Activated CD4-positive, alpha-beta T cell treated with anti-CD3 and anti-CD28 coated beads, Interleukin-2, amount 10 ng/mL, durations not matched to agents 7 days and 5 days (primary cell): ENCODE measurements at regions not wholly inside any gene's neighbourhood (a gene's known extent, or its start where the extent isn't known, plus 50 kb on each side); places are given as distances from the start of the nearest gene placed in this dataset.
"Not testable (repeated sequence)": the region's sequence is repeated elsewhere in the genome, so short reads cannot be mapped to it uniquely, and the experiment has no call there.

Experiments used
- CTCF ChIA-PET: fragments of 350-600 bp; sonication (Branson Sonifier 250); formaldehyde crosslinking; loops from one replicate; lab custom pipeline; 2021; ENCODE audit warnings: antibody characterized with exemption; lab: Charles Lee
- POLR2A ChIA-PET: fragments of 350-600 bp; sonication (Branson Sonifier 250); formaldehyde crosslinking; loops from one replicate; lab custom pipeline; 2021; ENCODE audit warnings: antibody characterized with exemption; lab: Charles Lee
- DNase-seq: peaks from one replicate; pipeline ENCODE4 v3.0.0-alpha.2; 2020
- H3K27ac Mint-ChIP-seq: one replicate; pipeline ENCODE4 v1.8.0; 2021; ENCODE audit warnings: mild to moderate bottlenecking, moderate library complexity, mixed read lengths
- H3K27me3 Mint-ChIP-seq: one replicate; pipeline ENCODE4 v1.8.0; 2021; ENCODE audit warnings: mixed read lengths
- H3K36me3 Mint-ChIP-seq: one replicate; pipeline ENCODE4 v1.8.0; 2021; ENCODE audit warnings: low read depth, mixed read lengths
- H3K4me1 Mint-ChIP-seq: one replicate; pipeline ENCODE4 v1.8.0; 2021; ENCODE audit warnings: mixed read lengths
- H3K4me3 Mint-ChIP-seq: one replicate; pipeline ENCODE4 v1.8.0; 2021; ENCODE audit warnings: mild to moderate bottlenecking, moderate library complexity, mixed read lengths
- H3K9me3 Mint-ChIP-seq: one replicate; pipeline ENCODE4 v1.8.0; 2021; ENCODE audit warnings: mixed read lengths

DNA sequence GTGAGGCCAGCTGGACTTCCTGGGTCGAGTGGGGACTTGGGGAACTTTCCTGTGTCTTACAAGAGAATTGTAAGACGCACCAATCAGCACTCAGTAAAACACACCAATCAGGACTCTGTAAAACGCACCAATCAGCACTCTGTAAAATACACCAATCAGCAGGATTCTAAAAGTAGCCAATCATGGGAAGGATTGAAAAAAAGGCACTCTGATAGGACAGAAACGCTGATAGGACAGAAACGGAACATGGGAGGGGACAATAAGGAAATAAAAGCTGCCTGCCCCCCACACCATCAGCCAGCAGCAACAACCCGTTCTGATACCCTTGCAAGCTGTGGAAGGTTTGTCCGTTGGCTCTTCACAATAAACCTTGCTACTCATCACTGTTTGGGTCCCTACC is 73.1 kb upstream of the SGCG start:
- H3K4me1 Mint-ChIP-seq: no peaks in the 10 kb centered on the region
- peaks cover 3% of the 10 kb centered on the region for H3K9me3 Mint-ChIP-seq
- no peak overlapping the region for H3K4me3 Mint-ChIP-seq
- peaks cover 1% of the 10 kb centered on the region for H3K27me3 Mint-ChIP-seq
- ChIA-PET POLR2A (no interaction called here), CTCF (no interaction called here)
- DNase-seq: no peak
- H3K36me3 Mint-ChIP-seq: no peaks in the 10 kb centered on the region
- no peak overlapping the region for H3K27ac Mint-ChIP-seq

GRCh38 chr13:23119131-23119530 is 61.6 kb upstream of the SGCG start:
- no peak overlapping the region for H3K27ac Mint-ChIP-seq
- H3K27me3 Mint-ChIP-seq: no peaks in the 10 kb centered on the region
- H3K4me1 Mint-ChIP-seq: no peaks in the 10 kb centered on the region
- H3K9me3 Mint-ChIP-seq: no peaks in the 10 kb centered on the region
- DNase-seq: no peak
- H3K36me3 Mint-ChIP-seq: no peaks in the 10 kb centered on the region
- no peak overlapping the region for H3K4me3 Mint-ChIP-seq
- ChIA-PET CTCF (no interaction called here), POLR2A (no interaction called here)

GRCh38 chr13:23127540-23127939 is 53.2 kb upstream of the SGCG start:
- H3K27ac Mint-ChIP-seq, H3K9me3 Mint-ChIP-seq, DNase-seq, H3K36me3 Mint-ChIP-seq, H3K4me3 Mint-ChIP-seq, H3K4me1 Mint-ChIP-seq, H3K27me3 Mint-ChIP-seq, POLR2A ChIA-PET: not testable (repeated sequence)
- CTCF ChIA-PET: interaction anchor here (0.9 kb wide), 1 partner anchor 10 kb away, joined by 3 read pairs; no protein-coding TSS in a partner anchor

DNA sequence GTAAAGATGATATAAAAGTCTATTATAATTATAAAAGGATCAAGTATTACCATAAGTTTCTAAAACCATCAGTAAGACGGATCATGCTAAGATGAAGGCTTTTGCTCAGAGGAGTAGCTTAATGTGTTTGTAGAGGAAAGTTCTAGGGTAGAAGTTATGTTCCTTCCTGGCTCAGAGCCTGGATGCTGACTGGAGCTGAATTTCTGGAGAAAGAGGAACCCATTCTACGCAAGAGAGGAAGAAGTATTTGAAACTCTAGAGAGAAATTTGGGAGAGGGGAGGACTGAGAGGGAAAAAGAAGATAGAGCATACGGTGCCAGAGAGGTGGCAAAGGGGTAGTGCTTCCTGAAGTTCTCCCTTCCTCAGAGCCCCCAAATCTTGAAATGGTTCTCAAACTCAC is 51.4 kb upstream of the SGCG start:
- ChIA-PET POLR2A (no interaction called here), CTCF (interaction anchor here (1.0 kb wide), 1 partner anchor 9 kb away, joined by 3 read pairs; no protein-coding TSS in a partner anchor)
- Mint-ChIP-seq H3K36me3 (no peaks in the 10 kb centered on the region), H3K27me3 (no peaks in the 10 kb centered on the region), H3K27ac (no peak overlapping the region), H3K9me3 (no peaks in the 10 kb centered on the region), H3K4me3 (no peak overlapping the region), H3K4me1 (no peaks in the 10 kb centered on the region)
- DNase-seq: no peak
